ENCODE measurements at regions not wholly inside any gene's neighbourhood (a gene's known extent, or its start where the extent isn't known, plus 50 kb on each side); places are given as distances from the start of the nearest gene placed in this dataset.
"Not testable (repeated sequence)": the region's sequence is repeated elsewhere in the genome, so short reads cannot be mapped to it uniquely, and the experiment has no call there.

- TF ChIP-seq CTCF, POLR2A (IDR thresholded peaks at IDR 0.05): not testable (repeated sequence)
Measured at GRCh38 chr10:46753763-46754162, 157.5 kb upstream of the PTPN20 start.
